ENCODE measurements at regions not wholly inside any gene's neighbourhood (a gene's known extent, or its start where the extent isn't known, plus 50 kb on each side); places are given as distances from the start of the nearest gene placed in this dataset.
A peak's percentile ranks its signal among the peaks of the same experiment; 100 is the strongest.
"Not testable (repeated sequence)": the region's sequence is repeated elsewhere in the genome, so short reads cannot be mapped to it uniquely, and the experiment has no call there.

DNA sequence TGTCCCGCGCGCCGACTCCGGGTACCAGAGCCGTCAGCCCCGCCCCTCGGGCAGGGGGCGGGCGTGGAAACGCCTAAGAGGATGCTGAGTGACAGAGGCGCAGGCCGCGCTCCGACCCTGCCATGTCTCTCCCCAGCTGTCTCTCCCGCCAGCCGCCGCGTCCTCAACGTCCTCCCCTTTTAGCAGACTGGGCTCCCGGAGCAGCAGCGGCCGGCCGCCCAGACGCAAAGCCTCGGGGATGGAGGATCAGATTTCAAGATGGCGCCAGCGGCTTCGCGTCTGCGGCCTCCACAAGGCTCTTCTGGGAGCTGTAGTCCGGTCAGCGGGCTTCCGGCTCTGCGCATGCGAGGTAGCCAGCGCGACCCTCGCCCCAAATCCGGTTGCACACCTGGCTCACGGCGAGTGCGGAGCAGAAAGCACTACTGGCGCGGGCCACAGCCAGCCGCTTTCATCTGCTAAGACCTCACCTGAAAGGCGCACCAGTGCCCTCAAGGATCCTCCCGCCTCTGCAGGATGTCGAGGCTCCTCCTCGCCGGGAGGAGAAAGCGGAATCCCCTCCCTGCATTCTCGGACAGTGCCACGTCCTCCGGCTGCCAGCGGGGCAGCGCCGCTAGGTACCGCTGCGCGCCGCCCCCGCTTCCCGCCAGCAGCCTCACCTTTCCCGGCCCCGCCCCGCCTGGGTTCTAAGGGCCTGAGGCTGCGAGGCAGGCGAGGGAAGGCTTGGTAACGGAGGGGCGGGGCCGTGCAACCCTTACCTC lies 143.6 kb downstream of the NBPF8 start:
- H3K27me3 ChIP-seq; H3K4me1 ChIP-seq; intact Hi-C loops (cut with DNase I); H3K36me3 ChIP-seq; H3K9me3 ChIP-seq: not testable (repeated sequence)
- WGBS, 2 donors: 0% methylated on average over 38 to 50 of the region's 72 CpGs
- Histone ChIP-seq H3K4me3 (peak overlapping the region; percentile 43 to 54 (median 52)), H3K27ac (peak overlapping the region; percentile 68 to 77 (median 74))
- TF ChIP-seq POLR2AphosphoS5 (IDR thresholded peaks at IDR 0.05): peak in 2 of 4 donors; percentile 31 to 47
- DNase-seq: peak; percentile 87

DNA sequence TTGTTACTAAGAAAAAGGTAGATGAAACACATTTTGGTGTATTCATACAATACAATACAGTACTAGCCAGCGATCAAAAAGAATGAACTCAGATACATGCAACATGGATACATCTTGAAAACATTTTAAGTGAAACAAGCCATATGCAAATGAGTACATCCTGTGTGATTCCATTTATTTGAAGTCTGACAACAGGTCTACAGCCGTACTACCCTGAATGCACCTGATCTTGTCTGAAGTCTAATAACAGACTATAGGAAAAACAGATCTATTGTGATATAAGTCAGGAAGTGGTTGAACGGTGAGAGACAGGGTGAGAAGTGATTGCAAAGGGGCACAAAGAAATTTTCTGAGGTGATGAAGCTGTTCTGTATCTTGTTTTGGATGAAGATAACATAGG lies 146.9 kb downstream of the NBPF8 start:
- DNase-seq; H3K27me3 ChIP-seq; H3K36me3 ChIP-seq; H3K9me3 ChIP-seq; intact Hi-C loops (cut with DNase I); H3K4me1 ChIP-seq; H3K4me3 ChIP-seq; H3K27ac ChIP-seq: not testable (repeated sequence)
- WGBS, 2 donors: 55 to 75% methylated on average over 3 of the region's 3 CpGs

DNA sequence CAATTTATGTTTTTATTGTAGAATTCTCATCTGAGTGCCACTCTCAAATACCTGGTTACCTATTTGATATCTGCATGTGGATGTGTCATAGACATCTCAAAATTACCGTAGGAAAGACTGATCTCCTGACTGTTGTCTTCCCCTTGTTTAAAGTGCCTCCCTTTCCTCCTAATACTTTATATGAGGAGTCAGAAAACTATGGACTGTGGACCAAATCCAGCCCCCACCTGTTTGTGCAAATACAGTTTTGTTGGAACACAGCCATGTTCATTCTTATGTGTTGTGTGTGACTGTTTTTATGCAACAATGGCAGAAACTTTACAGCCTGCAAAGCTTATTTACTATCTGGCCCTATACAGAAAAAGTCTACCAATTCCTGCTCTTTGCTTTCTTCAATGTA lies 150.6 kb downstream of the NBPF8 start:
- WGBS, 2 donors: no CpG with 5 or more reads among the region's 1 CpG
- intact Hi-C loops (cut with DNase I); H3K27ac ChIP-seq: not testable (repeated sequence)

DNA sequence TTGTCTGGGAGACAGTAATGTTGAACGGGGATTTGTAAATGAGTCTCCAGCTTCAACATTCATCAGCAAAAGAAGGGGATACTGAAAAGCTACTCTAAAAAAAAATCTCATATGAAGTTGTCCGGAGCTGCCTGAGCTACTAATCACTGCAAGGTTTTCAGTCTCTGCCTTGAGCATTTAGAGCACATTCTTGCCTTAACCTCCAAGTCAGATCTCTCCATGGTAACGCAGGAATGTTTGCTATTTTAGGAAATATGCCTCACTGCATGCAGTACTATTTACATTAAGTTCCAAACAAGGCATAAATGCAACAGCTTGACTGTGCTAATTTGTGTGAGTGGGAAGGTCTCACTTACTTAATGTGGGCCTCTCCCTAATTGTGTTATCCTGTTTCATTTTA lies 152.8 kb downstream of the NBPF8 start:
- H3K4me1 ChIP-seq; DNase-seq; H3K27ac ChIP-seq; H3K4me3 ChIP-seq; intact Hi-C loops (cut with DNase I); H3K36me3 ChIP-seq; H3K27me3 ChIP-seq; H3K9me3 ChIP-seq: not testable (repeated sequence)
- WGBS, 2 donors: no CpG with 5 or more reads among the region's 3 CpGs

More for the DNA sequence above, 150.6 kb downstream of the NBPF8 start:
- not testable (repeated sequence) for H3K4me3 ChIP-seq, H3K27me3 ChIP-seq, H3K36me3 ChIP-seq, H3K9me3 ChIP-seq, DNase-seq, H3K4me1 ChIP-seq

DNA sequence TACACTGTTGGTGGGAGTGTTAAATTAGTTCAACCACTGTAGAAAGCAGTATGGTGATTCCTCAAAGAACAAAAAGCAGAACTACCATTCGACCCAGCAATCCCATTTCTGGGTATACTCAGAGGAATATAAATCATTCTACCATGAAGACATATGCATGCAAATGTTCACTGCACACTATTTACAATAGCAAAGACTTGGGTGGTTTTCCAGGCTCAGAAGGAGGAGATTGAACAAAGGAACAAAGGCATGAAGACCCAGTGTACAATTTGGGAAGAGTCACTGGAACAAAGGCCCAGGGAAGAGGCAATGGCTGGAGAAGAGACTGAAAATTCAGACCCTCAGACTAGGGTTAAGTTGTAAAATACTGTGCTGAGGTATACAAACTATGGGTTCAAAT lies 148.5 kb upstream of the NBPF26 start:
- WGBS, 2 donors: no CpG with 5 or more reads among the region's 1 CpG

DNA sequence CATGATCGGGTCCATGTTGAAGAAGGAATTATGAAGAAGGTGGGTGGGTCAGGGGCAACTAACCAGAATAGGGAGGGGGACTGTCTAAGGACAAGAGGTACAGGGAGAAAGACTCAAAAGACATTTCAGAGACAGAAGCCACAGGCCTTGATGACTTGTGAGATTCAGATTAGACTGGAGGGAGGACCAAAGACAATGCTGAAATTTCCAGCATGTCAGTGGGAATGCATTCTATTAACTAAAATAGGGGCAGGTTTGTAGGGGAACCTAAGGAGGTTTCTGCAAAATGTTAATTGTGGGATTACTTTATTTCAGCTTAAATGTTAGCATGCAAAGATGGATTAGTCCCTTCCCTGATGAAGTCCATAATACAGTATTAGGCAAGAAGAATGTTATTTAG lies 141.6 kb upstream of the NBPF26 start:
- H3K4me1 ChIP-seq; intact Hi-C loops (cut with DNase I); H3K27me3 ChIP-seq; H3K4me3 ChIP-seq; H3K27ac ChIP-seq; DNase-seq; H3K36me3 ChIP-seq; H3K9me3 ChIP-seq: not testable (repeated sequence)
- no CpG with 5 or more reads among the region's 1 CpG for WGBS, 2 donors

More for the DNA sequence above, 148.5 kb upstream of the NBPF26 start:
- intact Hi-C loops (cut with DNase I); H3K4me3 ChIP-seq; H3K9me3 ChIP-seq; H3K27me3 ChIP-seq; H3K36me3 ChIP-seq; H3K4me1 ChIP-seq; H3K27ac ChIP-seq; DNase-seq: not testable (repeated sequence)

DNA sequence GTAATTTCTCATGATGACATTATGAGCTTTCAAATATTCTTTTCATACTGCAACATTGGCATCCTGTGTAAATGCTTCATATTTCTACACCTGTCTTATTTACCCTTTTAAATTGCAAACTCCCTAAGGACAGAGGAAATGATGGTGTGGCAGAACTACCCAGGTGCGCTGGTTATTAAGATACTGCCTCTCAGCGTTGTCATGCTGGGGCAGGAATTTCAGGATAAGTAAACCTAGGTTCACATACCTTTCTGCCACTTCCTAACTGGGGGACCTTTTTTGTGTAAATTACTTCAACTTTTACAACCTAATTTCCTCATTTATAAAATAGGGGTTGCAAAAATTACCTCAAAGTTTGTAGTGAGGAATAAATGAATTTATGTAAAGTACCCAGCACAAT lies 137.7 kb upstream of the NBPF26 start:
- DNase-seq; H3K36me3 ChIP-seq; H3K27me3 ChIP-seq; H3K4me1 ChIP-seq; H3K27ac ChIP-seq; H3K9me3 ChIP-seq; H3K4me3 ChIP-seq; intact Hi-C loops (cut with DNase I): not testable (repeated sequence)
- no CpG with 5 or more reads among the region's 2 CpGs for WGBS, 2 donors

DNA sequence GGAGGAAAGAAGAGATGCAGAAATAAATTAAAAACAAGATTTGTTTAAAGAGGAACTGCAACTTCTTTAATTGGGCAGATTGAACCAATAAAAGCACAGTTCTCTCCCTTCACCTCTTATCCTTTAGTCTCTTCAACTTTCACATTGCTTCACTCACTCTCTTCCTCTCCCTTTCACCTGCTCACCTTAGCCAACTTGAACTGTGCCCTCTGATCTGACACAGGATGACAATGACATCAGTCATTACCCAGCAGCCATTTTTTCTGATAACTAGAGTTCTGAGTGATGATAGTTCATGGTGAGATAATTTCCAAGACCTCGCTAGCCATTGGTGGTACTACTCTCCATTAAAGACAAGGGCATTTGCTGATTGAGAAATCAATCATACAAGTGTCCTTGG lies 134.9 kb upstream of the NBPF26 start:
- H3K27me3 ChIP-seq; H3K36me3 ChIP-seq; H3K9me3 ChIP-seq; intact Hi-C loops (cut with DNase I); H3K27ac ChIP-seq; DNase-seq; H3K4me1 ChIP-seq; H3K4me3 ChIP-seq: not testable (repeated sequence)
- no CpG with 5 or more reads among the region's 1 CpG for WGBS, 2 donors

DNA sequence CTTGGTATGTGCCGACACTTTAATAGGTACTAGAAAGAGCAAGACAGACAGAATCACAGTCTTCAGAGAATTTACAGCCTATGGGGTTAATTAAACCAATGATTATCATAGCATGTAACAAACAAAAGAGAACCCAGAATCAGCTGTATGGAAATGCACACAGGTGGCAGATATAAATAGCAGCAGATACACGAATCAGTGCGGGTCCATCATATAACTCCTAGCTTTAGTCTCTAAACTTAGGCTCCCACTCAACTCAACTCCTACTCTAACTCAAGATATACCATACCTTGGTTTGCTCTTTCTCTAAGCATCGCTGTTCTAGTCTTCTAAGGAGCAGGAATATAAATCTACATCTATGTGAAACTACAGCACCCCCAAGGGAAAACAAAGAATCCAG lies 132.0 kb upstream of the NBPF26 start:
- H3K4me3 ChIP-seq; DNase-seq; intact Hi-C loops (cut with DNase I); H3K4me1 ChIP-seq; H3K27me3 ChIP-seq; H3K36me3 ChIP-seq; H3K27ac ChIP-seq; H3K9me3 ChIP-seq: not testable (repeated sequence)
- WGBS, 2 donors: 54 to 61% methylated on average over 2 to 3 of the region's 4 CpGs

DNA sequence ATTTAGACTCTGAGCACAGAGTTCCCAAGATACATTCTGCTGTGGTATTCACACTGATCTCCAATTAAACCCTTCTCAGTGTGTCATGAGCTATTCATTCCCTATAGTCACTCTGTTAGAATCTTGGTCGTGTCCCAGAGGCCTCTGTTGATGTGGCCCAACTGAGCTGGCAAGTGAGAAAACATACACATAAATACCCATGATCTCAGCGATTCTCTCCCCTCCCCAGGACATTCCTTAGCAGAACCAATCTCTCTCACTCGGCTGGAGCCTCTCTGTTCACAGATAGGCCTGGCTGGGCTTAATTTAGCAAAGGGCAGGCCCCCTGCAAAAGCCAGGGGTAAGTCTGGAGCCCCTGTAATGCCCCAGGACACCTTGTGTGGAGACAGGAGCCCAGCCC lies 130.8 kb upstream of the NBPF26 start:
- H3K36me3 ChIP-seq; H3K27ac ChIP-seq; DNase-seq; H3K4me3 ChIP-seq; intact Hi-C loops (cut with DNase I); H3K9me3 ChIP-seq; H3K27me3 ChIP-seq; H3K4me1 ChIP-seq: not testable (repeated sequence)
- no CpG with 5 or more reads among the region's 3 CpGs for WGBS, 2 donors

DNA sequence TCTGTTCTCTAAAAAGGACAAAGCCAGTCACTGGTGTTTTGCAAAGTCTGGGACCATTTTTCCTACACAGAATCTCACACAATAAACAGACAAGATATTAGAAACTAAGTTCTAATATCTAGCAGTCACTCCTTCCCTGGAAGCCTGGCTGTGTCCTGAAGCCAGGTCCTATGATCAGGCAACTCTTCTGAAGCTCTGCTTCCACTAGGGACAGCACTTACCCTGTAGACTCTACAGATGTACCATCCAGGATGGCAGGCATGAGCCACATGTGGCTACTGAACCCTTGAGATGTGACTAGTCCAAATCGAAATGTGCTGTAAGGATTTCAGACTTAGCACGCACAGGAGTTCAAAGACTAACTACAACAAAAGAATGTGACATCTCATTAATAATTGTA lies 130.1 kb upstream of the NBPF26 start:
- DNase-seq; H3K9me3 ChIP-seq; H3K27me3 ChIP-seq; H3K4me3 ChIP-seq; H3K4me1 ChIP-seq; intact Hi-C loops (cut with DNase I); H3K36me3 ChIP-seq; H3K27ac ChIP-seq: not testable (repeated sequence)
- WGBS, 2 donors: no CpG with 5 or more reads among the region's 2 CpGs

DNA sequence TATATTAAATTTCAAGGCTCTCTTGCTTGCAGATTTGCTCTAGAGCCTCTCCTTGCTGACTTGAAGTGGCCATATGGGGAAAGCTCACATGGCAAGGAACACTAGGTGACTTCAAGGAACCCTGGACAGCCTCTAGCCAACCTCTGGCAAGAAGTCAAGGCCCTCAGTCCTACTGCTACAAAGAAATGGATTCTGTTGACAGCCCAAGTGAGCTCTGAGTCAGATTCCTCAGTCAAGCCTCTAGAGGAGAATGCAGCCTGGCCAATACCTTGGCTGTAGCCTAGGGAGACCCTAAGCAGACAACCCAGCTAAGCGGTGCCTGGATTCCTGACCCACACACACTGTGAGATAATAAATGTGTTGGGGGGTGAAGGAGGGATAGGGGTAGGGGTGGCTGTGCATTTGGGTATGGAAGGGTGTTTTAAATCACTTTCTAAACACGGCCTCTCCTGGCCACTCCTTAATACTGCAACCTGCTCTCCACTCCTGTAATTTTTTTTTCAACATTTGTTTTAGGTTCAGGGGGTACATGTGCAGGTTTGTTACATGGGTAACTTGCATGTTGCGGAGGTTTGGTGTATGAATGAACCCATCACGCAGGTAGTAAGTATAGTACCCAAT lies 125.3 kb upstream of the NBPF26 start:
- H3K4me3 ChIP-seq; H3K27ac ChIP-seq; H3K27me3 ChIP-seq; H3K9me3 ChIP-seq; DNase-seq; H3K4me1 ChIP-seq; H3K36me3 ChIP-seq; intact Hi-C loops (cut with DNase I): not testable (repeated sequence)
- 0 to 40% methylated on average over 1 of the region's 4 CpGs for WGBS, 2 donors

DNA sequence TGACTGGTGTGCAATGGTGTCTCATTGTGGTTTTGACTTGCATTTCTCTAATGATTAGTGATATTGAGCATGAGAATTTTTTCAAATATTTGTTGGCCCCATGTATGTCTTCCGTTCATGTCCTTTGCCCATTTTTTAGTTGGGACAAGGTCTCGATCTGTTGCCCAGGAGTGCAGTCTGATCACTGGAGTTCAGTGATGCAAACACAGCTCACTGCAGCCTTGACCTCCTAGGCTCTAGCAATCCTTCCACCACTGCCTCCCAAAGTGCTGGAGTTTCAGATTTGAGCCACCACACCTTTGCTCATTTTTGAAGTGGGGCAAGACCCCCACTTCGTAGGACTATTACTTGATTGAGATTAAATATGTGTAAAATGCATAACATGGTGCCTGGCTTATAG lies 124.2 kb upstream of the NBPF26 start:
- WGBS, 2 donors: no CpG with 5 or more reads among the region's 3 CpGs
- H3K36me3 ChIP-seq; DNase-seq; H3K4me1 ChIP-seq; H3K27ac ChIP-seq; H3K27me3 ChIP-seq; H3K9me3 ChIP-seq; intact Hi-C loops (cut with DNase I); H3K4me3 ChIP-seq: not testable (repeated sequence)

All from sigmoid colon (tissue), 6 donors.